NCI-H1048 (cell line): ENCODE measurements at regions not wholly inside any gene's neighbourhood (a gene's known extent, or its start where the extent isn't known, plus 50 kb on each side); places are given as distances from the start of the nearest gene placed in this dataset.

Experiments
- DNase-seq: peaks from one replicate; lab custom pipeline; 2025; lab: John Stamatoyannopoulos, UW

- DNase-seq: no peak
These were observed 174.4 kb upstream of the SMC2 start for GRCh38 chr9:103919605-103920209.

DNA sequence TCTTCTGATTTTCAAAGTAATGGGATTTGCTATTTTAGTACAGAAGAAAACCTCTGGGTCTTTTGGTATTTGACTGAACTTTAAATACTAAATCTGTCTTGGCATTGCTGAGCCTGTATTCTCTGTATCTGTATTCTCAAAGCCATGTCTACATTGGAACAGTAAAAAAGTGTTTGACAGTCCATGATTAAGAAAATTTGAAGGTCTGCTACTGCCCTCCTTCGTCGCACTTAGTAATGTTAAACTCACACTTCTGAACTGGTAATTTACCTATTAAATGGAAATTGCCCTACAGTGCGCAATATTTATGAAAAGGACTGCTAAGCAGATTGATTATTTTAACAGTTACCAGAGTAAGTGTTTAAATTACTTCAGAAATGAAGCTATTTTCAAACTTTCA lies 165.7 kb upstream of the SMC2 start:
- no peak for DNase-seq

GRCh38 chr9:103941104-103941503 lies 153.0 kb upstream of the SMC2 start:
- DNase-seq: no peak

DNA sequence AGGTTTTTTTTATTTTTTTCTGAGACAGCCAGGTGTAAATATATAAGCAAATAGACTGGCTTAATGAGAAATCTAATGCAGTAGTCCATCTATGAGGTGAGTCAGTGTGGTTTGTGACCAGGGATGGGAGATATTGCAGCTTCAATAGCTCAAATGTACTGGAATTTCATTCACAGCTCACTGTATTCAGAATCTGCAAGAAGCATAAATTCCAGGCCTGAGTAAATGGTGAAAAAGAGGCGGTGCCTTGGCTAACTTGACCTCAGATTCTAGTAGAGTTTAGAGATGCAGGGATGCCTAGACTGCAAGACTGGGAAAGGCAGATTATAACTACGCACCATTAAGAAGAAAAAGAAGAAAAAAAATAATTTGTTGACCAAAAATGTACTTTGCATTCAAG lies 151.9 kb upstream of the SMC2 start:
- DNase-seq: no peak

- DNase-seq: no peak
These were observed 151.5 kb upstream of the SMC2 start for GRCh38 chr9:103942651-103943050.

DNA sequence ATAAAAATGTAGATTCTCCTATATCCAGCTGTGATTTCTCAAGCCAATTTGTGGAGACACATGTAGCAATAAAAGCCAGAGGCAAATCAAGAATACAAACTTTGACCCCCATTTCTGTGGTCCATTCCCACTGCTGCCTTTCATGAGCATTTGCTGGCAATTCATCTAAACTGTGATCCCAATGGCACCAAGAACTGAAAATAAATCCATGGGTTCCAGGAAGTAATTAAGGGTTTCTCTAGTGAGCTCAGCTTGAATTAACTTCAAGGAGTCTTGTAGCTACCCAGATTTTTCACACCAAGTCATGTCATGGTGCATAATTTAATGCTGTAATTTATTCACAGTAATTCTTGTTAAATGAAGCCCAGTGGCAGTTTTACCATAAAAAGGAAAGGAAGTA lies 145.0 kb upstream of the SMC2 start:
- DNase-seq: no peak

GRCh38 chr9:103977163-103977562 lies 116.9 kb upstream of the SMC2 start:
- no peak for DNase-seq

DNA sequence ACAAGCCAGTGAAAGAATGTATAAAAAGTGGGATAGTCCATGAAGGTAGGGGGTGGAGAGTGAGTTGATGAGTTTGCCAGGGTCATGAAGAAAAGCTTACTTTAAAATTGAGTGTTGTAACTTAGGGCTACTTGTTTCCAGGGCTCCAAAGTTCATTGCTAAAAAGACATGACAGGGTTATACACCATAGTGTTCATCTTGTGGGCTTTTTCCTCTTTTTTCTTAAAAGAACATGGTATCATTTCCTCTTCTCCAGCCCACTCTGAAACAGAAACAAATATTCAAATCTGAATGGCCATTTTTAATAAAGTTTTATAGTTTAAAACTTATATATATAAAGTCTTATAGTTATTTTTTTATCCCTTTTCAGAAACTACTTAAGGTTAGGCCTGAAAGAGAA lies 115.7 kb upstream of the SMC2 start:
- DNase-seq: no peak

GRCh38 chr9:103981912-103982311 lies 112.2 kb upstream of the SMC2 start:
- DNase-seq: no peak

GRCh38 chr9:103985077-103985476 lies 109.0 kb upstream of the SMC2 start:
- DNase-seq: no peak

- DNase-seq: no peak
These were observed 105.3 kb upstream of the SMC2 start for GRCh38 chr9:103988821-103989220.

- DNase-seq: no peak
These were observed 103.8 kb upstream of the SMC2 start for GRCh38 chr9:103990311-103990710.

- DNase-seq: no peak
These were observed 103.1 kb upstream of the SMC2 start for GRCh38 chr9:103991001-103991400.

DNA sequence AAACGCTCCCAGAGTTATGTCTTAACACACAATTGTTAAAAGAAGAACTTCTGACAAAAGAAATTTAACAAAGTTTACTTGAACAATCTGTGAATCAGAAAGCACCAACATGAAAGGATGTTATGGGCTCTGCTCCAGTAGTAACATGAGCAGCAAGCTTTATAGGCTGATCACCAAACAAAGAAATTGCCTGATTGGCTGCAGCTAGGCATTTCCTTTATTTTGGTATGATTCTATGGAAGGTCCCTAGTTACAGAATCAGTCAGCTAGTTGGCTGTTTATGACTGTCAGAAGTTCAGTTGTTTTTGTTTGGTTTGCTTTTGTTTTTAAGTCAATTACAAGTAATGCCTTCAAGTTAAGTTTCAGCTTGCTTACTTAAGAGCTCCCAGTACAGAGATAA lies 102.4 kb upstream of the SMC2 start:
- DNase-seq: no peak

DNA sequence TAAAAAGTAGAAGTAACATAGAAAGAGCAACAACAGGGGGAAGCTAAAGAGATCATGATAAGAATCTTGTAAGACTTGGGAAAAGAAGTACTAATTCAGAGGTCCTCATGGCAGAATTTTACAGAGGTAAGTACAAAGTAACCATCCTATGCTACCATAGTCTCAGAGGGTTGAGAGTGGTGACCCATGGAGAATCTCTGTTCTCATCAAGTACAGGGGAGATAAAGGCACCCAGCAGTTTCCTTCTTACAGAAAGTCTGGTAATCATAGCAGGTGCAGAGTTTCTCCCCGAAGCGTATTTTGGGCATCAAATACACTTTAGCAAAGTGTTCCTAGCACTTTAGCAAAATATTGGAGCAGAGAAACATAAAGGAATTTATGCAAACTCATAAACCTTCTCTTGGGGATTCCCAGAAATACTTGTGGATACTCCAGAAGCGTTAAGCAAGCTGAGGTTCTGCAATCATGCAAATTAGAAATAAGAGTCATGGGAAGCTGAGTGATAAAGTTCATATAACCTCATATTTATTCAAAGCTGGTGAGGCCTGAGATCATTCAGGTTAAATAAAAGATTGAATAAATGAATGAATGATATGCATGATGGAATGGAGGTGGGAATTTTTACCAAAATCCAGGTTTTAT lies 101.0 kb upstream of the SMC2 start:
- DNase-seq: peak; percentile 48

DNA sequence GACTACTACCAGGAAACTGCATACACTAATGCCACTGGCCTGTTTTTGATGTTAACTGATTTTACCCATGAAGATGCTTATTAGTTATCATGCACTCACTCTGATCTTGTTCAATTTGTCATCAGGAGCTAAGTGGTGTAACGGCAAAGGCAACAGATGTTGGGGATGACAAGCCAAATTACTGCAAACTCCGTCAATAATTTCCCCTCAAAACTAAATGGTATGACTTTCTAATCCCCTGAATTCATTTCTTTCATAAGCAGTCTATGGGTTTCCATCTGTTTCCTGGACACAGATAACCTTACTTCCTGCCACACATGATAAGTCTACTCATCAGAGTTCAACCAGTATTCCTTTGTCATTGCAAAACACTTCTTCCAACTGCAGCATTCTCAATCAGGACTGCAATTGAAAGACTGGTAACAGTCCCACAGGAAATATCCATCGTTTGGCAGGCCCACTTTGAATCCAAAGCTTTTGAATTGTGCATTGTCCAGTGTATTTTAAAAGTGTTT lies 96.2 kb upstream of the SMC2 start:
- DNase-seq: no peak

DNA sequence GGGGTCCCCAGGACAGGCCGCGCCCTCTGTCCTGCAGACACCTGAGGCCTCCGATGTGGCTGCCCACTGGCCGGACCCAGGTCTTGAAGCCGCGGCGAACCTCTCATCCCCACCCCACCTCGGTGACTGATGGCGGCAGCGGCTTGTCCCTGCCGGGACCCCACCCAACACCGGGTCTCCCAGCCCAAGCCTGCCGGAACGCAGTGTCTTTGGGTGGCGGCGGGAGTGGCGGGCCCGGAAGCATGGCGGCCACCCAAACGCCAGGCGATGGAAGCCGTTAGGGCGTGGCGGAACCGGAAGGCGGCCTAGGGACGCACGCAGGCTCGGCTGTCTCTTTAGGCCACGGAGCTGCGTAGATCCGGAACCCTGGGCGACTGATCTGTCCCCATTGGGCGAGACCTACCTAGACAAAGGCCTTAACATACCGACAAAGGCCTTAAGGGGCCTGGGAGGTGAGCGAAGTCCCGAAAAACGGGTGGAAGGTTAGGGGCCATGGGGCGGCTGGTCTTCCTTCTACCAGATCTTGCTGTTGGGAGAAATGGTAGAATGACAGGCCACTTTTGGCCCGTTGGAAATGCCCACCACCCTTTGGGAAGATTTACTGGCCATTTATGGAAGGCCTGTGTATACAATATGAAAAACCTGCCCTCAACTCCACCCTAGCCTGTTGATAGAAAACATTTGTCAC lies 94.6 kb upstream of the SMC2 start:
- no peak for DNase-seq

- peak; percentile 41 for DNase-seq
These were observed 84.3 kb upstream of the SMC2 start for GRCh38 chr9:104009826-104010225.

- DNase-seq: no peak
These were observed 72.0 kb upstream of the SMC2 start for GRCh38 chr9:104022083-104022482.

DNA sequence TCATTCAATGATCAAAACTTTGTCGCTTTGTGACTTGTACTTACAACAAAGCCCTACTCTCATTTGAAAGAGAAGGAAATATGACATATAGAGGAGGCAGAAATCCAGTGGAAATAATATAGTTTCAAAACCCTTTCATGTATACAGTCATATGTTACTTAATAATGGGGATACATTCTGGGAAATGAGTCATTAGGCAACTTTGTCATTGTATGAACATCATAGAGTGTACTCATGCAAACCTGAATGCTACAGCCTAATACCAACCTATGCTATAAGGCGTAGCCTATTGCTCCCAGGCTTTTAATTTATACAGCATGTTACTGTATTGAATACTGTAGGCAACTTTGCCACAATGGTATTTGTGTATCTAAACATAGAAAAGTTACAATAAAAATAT lies 69.0 kb upstream of the SMC2 start:
- DNase-seq: no peak

- DNase-seq: no peak
These were observed 68.2 kb upstream of the SMC2 start for GRCh38 chr9:104025945-104026344.

- DNase-seq: no peak
These were observed 66.8 kb upstream of the SMC2 start for GRCh38 chr9:104027295-104027694.

- DNase-seq: no peak
These were observed 65.3 kb upstream of the SMC2 start for GRCh38 chr9:104028827-104029226.
